ENCODE measurements at regions not wholly inside any gene's neighbourhood (a gene's known extent, or its start where the extent isn't known, plus 50 kb on each side); places are given as distances from the start of the nearest gene placed in this dataset.

GRCh38 chr18:57853133-57853532, 50.0 kb upstream of the ATP8B1 start:
- no peak for TF ChIP-seq EZH2 (optimal IDR thresholded peaks at IDR 0.05; ENCODE audit: low read depth, low read length)
- no peak for TF ChIP-seq CTCF (IDR thresholded peaks at IDR 0.05; ENCODE audit: low read length)
- TF ChIP-seq EZH2phosphoT487 (IDR thresholded peaks at IDR 0.05; ENCODE audit: low read length) = no peak
